Stimulated activated CD4-positive, alpha-beta T cell treated with anti-CD3 and anti-CD28 coated beads, Interleukin-1b, Interleukin-23, amount 100 ng/mL, for 24 hours (primary cell): ENCODE measurements at regions not wholly inside any gene's neighbourhood (a gene's known extent, or its start where the extent isn't known, plus 50 kb on each side); places are given as distances from the start of the nearest gene placed in this dataset.

Experiments used
- DNase-seq, 4 experiments: peaks; one replicate each; pipeline ENCODE4 v3.0.0-alpha.2; 2020; ENCODE audit warnings: low read depth in 4 of 4, low spot score in 1 of 4

DNA sequence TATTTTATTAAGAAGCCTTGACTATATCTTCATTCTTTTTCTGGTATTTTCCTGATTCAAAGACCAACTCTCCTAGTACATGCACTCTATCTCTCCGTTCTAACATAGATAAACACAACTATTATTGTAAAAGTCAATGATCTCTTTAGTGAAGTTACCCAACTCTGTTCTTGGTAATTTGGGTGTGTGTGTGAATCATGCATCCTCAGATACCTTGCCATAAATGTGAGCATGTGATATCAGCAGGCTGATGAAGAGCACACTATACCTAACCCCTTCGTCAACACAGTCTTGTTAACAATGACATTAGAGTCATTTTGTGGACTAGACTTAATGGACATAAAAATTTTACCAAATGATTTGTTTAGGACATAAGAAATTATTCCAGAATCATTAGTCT, 1122.1 kb downstream of the XPNPEP1 start:
- DNase-seq = no peak

DNA sequence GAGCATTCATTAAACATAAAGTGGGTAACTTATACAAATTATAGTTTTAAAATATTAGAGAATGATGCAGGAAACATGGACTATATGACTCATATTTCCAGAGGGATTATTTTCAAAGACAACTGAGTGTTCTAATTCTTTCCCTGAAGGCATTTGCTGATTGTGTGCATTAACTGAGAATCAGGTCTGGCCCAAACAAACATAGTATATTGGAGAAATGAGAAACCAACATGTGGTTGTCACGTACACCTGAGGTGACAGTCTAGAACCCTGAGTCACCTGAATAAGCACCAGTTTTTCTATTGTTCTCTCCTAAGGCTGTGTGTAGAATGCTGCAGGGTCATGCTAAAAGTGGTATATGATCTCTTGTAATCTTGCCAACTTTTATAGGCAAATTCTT, 1125.7 kb downstream of the XPNPEP1 start:
- no peak for DNase-seq

DNA sequence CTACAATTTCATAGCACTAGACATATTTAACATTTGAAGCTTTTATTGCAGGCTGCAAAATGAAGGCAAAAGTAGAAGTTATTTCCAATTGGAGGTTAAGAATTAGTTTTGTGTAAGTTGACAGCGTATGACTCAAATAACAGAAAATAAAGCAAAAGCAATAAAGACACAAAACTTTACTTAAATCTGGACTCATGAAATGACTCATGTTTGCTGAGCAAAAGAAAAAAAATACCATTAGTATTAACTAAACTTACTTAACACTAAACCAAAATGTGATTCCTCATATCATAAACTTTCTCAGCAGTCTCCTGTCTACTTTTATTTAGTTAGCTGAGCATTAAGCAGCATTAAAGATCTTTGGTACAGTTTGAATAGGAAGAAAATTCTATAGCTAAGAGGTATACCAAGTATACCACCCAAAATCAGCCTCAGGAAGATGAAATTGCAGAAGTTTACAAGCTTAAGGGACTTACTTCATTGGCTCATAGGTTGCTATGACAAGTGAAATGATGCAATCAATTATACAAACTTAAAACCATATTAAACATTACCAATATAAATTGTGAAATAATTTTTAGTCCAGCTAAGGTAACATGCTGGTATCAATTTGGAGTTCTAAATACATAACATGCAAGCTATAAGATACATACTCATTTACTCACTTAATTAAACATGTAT, 1131.4 kb downstream of the XPNPEP1 start:
- no peak for DNase-seq

DNA sequence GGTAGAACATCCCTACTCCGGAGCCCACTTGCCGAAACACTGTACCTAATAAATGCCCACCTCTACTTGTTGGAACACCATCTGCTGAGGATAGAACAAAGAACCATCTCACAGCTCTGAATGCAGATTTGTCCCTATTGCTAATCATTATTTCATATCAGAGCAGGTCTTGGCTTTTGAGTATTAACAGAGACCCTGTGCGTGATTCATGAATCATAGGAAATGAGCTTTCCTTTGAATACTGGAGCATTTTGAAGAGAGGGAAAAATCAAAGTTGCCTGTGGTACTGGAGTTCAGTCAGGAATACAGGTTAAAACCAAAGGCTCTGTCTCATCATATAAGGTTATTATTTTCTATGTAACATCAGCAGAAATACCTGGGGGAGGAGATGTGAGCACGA, 1132.3 kb downstream of the XPNPEP1 start:
- DNase-seq = no peak

DNA sequence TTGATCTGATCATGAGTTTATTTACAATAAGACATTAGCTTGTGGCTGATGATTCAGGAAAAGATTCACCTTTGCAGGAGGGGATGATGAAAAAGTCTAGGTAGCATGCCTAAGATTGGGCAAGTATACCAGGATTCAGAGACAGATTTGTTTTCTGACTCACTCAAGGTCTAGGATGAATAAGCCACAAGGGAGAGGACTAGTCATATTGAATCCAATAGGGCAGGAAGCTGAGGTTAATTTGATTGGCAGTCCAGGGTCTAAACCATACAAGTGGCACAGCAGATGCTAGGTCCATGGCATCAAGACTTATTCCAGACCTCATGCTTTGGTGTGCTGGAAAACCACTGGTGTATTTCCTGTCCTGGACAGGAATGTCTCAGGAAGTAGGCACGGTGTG, 1133.4 kb downstream of the XPNPEP1 start:
- DNase-seq = no peak

DNA sequence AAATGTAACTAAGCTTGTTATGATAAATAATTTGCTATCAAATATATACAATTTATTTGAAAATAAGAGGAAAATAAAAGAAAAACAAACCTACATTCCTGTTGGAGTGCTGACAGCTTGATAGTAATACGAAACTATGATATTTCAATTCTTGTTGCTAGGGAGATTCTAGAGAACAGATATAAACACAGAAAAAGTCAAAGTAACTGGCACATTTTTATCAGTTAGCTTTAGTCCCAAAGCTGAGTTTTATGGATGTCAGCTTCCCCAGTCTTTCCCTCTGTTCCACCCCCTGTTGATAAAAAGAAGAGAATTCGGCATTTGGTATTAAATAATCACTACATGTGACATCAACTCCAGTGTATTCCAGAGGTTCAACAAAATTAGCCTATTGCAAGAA, 1134.0 kb downstream of the XPNPEP1 start:
- no peak for DNase-seq

DNA sequence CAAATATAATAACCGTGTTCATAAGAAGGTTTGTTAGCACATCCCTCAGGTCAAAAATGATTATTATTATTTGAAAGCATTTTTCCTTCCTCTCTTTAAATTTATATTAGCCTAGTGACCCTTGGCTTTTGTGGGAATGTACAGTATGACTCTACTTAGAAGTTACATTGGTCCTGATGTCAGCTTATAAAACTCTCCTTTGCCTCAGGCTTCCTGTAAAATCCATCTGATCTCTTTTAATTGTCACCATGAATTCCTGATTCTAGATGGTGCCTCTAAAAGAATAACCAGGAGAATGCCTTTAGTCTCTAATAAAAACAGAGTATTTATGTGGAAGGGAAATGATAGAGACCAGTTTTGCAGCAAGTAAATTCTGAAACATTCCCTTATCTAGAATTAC, 1134.4 kb downstream of the XPNPEP1 start:
- no peak for DNase-seq

DNA sequence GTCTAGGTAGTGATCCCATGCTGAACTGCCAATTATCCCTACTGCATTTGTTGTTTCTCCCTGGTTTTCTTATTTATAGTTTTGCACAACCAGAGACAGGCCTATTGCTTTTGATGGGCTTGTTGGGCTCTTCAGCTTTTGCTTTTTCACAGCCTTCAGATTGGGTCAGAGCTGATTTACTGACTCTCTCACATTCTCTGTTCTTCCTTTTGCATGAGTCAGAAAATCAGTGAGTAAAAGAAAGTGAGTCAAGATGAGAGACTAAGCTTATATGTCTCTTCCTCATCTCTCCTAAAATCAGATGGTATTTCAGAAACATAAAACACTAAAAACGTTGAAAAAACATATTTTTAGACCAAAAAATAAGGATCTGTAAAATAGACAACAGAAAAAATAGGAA, 1135.4 kb downstream of the XPNPEP1 start:
- no peak for DNase-seq

DNA sequence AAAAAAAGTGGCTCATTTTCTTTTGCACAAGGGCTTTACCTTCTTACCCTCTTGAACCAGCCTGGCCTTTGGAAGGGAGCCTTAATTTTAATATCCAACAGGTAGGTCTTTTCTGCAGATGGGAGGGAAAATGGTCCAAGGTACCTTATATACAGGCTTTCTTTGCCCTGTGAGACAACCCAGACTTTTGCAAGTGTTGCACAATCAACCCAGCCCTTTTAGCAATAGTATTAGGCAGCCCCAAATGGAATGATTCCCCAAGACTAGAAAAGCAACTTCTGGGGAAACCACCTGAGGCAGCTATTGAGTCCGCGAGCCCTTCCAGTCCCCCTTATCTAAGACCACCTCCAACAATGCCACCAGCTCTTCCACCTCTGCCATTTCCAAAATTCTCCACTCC, 1138.3 kb downstream of the XPNPEP1 start:
- no peak for DNase-seq

DNA sequence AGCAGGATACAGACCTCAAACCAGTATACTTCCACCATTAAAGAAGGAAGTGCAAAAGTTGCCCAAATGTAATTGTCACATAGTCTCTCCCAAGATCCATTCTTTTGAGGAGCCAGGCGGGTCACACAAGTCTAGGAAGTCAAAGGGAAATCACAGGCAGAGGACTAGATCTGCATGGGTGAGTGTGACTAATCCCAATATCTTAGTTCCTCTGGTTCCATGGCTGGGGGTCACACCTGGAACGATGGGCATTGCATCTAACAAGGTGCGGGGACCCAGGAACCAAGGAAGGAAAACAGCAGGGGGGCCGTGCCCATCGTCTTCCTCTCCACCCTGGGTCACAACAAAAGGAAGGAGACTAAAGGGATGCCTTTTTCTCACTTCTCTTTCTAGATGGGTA, 1138.8 kb downstream of the XPNPEP1 start:
- no peak for DNase-seq

DNA sequence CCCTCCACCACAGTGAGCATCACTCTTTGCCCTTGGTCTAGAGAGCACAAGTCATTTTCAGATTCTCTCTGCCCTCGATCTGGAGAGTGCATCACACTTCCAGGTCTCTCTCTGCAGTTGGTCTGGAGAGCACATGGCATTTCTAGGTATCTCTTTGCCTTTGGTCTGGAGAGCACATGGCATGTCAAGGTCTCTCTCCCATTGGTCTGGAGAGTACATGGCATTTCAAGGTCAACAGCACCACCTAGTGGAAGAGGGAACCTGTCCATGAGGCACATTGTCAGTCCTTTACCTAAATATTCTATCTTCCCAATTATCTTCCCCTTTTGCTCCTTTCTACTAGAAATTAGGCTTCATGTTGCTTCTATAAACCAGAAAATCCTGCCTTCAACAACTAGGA, 1139.4 kb downstream of the XPNPEP1 start:
- DNase-seq = no peak

DNA sequence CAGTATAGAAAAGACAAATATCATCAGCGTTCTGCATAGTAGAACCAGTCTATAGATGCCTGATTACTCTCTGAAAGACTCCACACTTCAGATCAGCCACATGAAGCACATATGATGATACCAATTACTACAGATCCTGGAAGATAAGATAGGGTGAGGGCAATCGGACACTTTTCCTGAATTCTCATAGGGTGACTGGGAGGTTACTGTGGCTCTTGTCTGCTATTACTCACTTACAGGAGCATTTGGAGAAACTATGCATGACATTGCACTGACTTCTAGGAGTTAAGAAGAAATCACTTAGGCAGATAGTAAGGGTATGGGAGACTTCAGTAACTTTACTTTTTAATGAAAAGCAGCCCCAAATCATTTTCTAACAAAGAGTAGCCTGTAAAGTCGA, 1140.9 kb downstream of the XPNPEP1 start:
- no peak for DNase-seq

DNA sequence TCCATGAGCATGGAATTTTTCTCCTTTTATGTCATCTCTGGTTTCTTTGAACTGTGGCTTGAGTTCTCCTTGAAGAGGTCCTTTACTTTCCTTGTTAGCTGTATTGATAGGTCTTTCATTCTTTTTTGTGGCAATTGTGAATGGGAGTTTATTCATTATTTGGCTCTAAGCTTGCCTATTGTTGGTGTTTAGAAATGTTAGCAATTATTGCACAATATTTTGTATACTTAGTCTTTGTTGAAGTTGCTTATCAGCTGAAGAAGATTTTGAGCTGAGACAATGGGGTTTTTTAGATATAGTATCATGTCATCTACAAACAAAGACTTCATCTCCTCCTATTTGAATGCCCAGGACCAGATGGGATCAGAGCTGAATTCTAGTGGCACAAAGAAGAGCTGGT, 1143.8 kb downstream of the XPNPEP1 start:
- no peak for DNase-seq

DNA sequence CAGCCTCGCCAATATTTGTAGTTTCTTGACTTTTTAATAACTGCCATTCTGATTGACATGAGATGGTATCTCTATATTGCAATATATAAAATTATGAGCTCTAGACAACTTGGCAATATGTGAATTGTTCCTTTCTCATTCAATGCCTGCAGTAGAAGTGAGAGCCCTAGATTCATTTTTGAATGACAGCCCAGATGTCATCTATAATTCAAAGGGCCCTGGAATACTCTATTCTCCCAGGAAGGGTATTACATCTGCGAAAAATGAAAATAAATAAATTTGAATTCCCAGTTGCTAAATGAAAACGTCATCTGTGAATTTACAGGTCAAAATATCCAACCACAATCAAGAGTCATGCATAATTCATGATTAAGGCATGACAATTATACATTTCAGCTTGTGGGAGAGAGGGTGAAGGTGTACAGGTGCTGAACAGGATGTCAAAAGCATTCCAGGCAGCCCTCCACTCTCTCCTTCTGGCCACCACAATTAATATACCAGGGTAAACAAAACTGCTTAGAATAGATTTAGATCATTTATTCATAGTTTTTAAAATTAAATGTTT, 1147.3 kb downstream of the XPNPEP1 start:
- DNase-seq = no peak

DNA sequence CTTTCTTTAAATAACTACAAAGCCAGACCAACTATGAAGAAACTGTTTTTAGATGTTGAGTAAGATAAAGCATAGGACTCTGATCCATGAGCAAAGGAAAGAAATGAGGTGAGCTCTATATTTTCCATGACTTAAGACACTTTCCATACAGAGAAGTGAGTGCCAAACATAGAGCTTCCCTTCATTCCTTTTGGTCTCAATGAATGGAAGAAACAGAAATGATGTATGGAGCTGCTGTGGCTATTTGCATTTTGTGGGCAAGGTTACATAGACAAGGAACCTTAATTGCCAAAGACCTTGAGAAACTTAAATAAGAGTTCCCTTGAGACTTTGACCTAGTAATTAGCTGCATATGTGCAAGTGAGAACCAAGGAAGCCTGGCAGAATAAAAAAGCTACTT, 1152.2 kb downstream of the XPNPEP1 start:
- DNase-seq = no peak

DNA sequence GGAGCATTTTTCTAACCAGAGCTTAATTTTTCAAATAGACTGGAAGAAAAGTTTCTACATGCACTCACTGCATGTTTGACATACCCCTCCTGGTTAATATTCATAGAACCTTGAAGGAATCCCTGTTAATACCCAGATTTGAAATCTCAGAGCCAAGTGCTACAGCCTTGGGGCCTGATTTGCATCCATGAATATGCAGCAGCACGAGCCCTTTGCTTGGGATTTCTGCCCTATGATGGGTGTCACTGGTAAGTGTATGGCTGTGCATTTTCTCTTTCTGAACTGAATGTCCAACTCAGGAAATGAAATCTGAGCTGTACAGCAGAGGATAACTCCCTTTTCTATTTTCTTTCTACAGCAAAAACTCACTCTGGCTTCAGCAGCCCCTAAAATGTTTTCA, 1157.5 kb downstream of the XPNPEP1 start:
- no peak for DNase-seq

DNA sequence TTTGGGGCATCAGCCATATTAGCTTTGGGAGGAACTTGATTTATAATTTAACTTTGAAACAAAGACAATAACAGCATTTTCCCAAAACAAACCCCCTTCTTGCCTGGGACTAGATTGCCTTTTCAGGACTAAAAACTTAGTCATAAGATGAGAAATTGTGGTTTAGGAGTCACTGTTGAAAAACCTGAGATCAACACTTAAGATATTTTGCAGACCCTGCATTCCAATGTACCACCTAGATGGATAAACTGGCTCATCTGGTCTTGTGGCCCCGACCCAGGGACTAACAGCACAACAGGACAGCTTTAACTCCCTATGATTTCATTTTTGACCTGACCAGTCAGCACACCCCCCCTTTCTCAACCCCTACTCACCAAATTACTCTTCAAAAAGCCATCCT, 1165.4 kb downstream of the XPNPEP1 start:
- DNase-seq = no peak

DNA sequence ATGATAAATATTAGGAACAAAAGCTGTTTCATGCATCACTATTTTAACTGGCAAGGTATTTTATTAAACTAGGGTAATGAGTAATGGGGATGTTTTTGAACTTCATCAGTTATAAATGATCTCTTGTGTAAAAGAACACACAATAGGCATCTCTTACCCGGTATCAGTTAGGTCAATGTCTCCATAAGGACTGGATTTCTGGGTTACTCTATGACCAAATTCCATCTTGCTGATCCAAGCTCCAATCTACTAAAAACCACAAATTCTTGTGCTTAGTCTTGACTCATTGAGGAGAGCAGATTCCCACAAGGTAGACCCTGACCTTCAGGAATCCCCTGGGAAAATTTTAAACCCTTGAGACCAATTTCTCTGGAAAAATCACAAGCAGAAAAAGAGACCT, 1167.7 kb downstream of the XPNPEP1 start:
- no peak for DNase-seq

DNA sequence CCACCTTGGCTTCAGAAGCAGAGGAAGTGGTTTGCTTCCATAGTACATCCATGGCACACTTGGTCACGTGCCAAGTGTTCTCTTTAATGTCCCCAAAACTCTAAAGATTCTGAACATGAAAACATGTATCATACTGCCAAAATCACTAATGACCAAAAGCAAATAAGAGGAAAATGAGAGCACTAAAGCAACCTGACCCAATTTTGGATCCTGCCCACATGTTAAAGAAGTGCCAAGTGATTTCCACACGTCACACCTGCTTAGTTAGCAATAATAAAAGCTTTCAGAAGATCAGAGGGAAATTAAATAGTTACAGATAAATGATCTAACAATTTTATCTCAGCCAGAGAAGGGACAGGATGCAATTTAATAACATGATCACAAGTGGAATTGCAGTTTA, 1170.0 kb downstream of the XPNPEP1 start:
- no peak for DNase-seq

DNA sequence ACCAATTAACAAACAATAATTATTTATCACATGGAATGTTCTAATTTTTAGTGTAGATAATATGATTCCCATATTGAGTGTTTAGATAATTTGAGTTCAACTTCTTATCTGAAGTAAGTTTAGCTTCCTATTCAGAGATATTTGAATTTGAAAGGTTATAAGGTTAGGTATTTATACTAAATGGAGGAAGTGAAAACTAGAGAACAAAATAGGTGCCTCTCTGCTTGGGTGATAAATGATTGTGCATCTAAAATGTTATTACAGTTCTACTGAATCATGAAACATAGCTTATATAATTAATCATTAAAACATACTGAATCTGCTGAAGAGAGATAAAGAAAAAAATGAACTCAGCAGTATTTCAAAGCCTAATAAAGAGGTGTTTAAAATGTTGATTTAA, 1174.3 kb downstream of the XPNPEP1 start:
- DNase-seq = no peak

DNA sequence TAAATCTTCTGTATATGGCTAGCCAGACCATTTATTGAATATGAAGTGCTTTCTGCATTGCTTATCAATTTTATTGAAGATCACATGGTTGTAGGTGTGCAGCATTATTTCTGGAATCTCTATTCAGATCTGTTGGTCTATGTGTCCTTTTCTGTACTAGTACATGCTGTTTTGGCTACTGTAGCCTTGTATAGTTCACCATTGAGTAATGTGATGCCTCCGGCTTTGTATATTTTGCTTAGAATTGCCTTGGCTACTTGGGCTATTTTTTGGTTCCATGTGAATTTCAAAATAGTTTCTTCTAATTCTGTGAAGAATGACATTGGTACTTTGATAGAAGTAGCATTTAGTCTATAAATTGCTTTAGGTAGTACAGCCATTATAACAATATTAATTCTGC, 1187.2 kb downstream of the XPNPEP1 start:
- no peak for DNase-seq

DNA sequence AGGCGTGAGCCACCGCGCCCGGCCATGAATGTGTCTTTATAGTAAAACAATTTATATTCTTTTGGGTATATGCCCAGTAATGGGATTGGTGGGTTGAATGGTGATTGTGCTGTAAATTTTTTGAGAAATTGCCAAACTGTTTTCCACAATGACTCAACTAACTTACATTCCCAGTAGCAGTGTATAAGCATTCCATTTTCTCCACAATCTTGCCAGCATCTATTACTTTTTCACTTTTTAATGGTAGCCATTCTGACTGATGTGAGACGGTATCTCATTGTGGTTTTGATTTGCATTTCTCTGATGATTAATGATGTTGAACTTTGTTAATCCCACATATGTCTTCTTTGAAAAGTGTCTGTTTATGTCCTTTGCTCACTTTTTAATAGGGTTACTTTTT, 1187.9 kb downstream of the XPNPEP1 start:
- no peak for DNase-seq

DNA sequence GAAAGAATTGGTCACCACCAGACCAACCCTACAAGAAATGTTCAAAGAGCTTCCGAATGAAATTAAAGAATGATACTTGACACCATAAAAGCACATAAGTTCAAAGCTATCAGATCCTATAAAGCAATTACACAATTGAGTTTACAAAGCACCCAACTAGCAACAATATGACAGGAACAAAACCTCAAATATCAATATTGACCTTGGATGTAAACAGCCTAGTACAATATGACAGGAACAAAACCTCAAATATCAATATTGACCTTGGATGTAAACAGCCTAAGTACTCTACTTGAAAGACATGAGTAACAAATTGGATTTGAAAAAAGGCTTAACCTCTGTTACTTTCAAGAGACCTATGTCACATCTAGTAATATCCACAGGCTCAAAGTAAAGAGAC, 1201.4 kb downstream of the XPNPEP1 start:
- DNase-seq = no peak
